HUES48 (cell line): ENCODE measurements at regions not wholly inside any gene's neighbourhood (a gene's known extent, or its start where the extent isn't known, plus 50 kb on each side); places are given as distances from the start of the nearest gene placed in this dataset.

Experiments
- H3K27ac ChIP-seq: one replicate; pipeline ENCODE4 v1.7.0; 2013; ENCODE audit warnings: low read depth, low read length, inconsistent platforms
- H3K27me3 ChIP-seq: 2 replicates; pipeline ENCODE4 v1.6.1; 2013; ENCODE audit warnings: mild to moderate bottlenecking, low read length; ENCODE audit not compliant: control insufficient read depth, insufficient read depth
- H3K36me3 ChIP-seq: 2 replicates; pipeline ENCODE4 v1.6.1; 2013; ENCODE audit warnings: low read length; ENCODE audit not compliant: control insufficient read depth, insufficient read depth
- H3K4me1 ChIP-seq: 2 replicates; pipeline ENCODE4 v1.6.1; 2013; ENCODE audit warnings: mild to moderate bottlenecking, low read length; ENCODE audit not compliant: control insufficient read depth, insufficient read depth
- H3K4me3 ChIP-seq: 2 replicates; pipeline ENCODE4 v1.5.1; 2013; ENCODE audit warnings: mild to moderate bottlenecking, low read depth, low read length
- H3K9ac ChIP-seq: 2 replicates; pipeline ENCODE4 v1.6.1; 2013; ENCODE audit warnings: mild to moderate bottlenecking, low read depth, low read length, moderate library complexity
- H3K9me3 ChIP-seq: 2 replicates; pipeline ENCODE4 v1.6.1; 2013; ENCODE audit warnings: low read length; ENCODE audit not compliant: control insufficient read depth, insufficient read depth

- no peaks in the 10 kb centered on the region for H3K27me3 ChIP-seq
- no peaks in the 10 kb centered on the region for H3K4me1 ChIP-seq
- no peak overlapping the region for H3K27ac ChIP-seq
- no peaks in the 10 kb centered on the region for H3K36me3 ChIP-seq
- no peak overlapping the region for H3K4me3 ChIP-seq
- no peaks in the 10 kb centered on the region for H3K9me3 ChIP-seq
- H3K9ac ChIP-seq = no peak overlapping the region
These were observed 246.2 kb upstream of the MCTP2 start for GRCh38 chr15:93985176-93985575.

- Histone ChIP-seq H3K4me3 (no peak overlapping the region), H3K9ac (no peak overlapping the region), H3K27me3 (no peaks in the 10 kb centered on the region), H3K27ac (no peak overlapping the region), H3K36me3 (no peaks in the 10 kb centered on the region), H3K4me1 (no peaks in the 10 kb centered on the region), H3K9me3 (no peaks in the 10 kb centered on the region)
These were observed 247.8 kb upstream of the MCTP2 start for GRCh38 chr15:93983526-93983925.

- no peak overlapping the region for H3K9ac ChIP-seq
These were observed 249.1 kb upstream of the MCTP2 start for GRCh38 chr15:93982226-93982727.

GRCh38 chr15:93981706-93982105 is 249.7 kb upstream of the MCTP2 start:
- Histone ChIP-seq H3K9ac (no peak overlapping the region), H3K27ac (no peak overlapping the region), H3K4me1 (no peaks in the 10 kb centered on the region), H3K36me3 (no peaks in the 10 kb centered on the region), H3K27me3 (no peaks in the 10 kb centered on the region), H3K4me3 (no peak overlapping the region), H3K9me3 (no peaks in the 10 kb centered on the region)

More at GRCh38 chr15:93982226-93982727, 249.1 kb upstream of the MCTP2 start:
- H3K4me3 ChIP-seq = no peak overlapping the region
- no peak overlapping the region for H3K27ac ChIP-seq
- no peaks in the 10 kb centered on the region for H3K4me1 ChIP-seq
- no peaks in the 10 kb centered on the region for H3K27me3 ChIP-seq
- no peaks in the 10 kb centered on the region for H3K9me3 ChIP-seq
- H3K36me3 ChIP-seq = no peaks in the 10 kb centered on the region

GRCh38 chr15:93980261-93980911 is 251.0 kb upstream of the MCTP2 start:
- H3K9ac ChIP-seq = no peak overlapping the region
- H3K9me3 ChIP-seq = no peaks in the 10 kb centered on the region
- no peaks in the 10 kb centered on the region for H3K27me3 ChIP-seq
- H3K36me3 ChIP-seq = no peaks in the 10 kb centered on the region
- H3K4me1 ChIP-seq = no peaks in the 10 kb centered on the region
- no peak overlapping the region for H3K4me3 ChIP-seq
- no peak overlapping the region for H3K27ac ChIP-seq

- no peaks in the 10 kb centered on the region for H3K36me3 ChIP-seq
- H3K9ac ChIP-seq = no peak overlapping the region
- no peak overlapping the region for H3K4me3 ChIP-seq
- no peaks in the 10 kb centered on the region for H3K9me3 ChIP-seq
- H3K27me3 ChIP-seq = no peaks in the 10 kb centered on the region
- 0 out of 2 replicates have a peak, but pooled peaks cover 2% of the 10 kb centered on the region for H3K4me1 ChIP-seq
- H3K27ac ChIP-seq = no peak overlapping the region
These were observed 256.4 kb upstream of the MCTP2 start for GRCh38 chr15:93974804-93975481.

GRCh38 chr15:93973287-93973686 is 258.1 kb upstream of the MCTP2 start:
- H3K9ac ChIP-seq = no peak overlapping the region
- no peaks in the 10 kb centered on the region for H3K9me3 ChIP-seq
- H3K4me1 ChIP-seq = 0 out of 2 replicates have a peak, but pooled peaks cover 2% of the 10 kb centered on the region
- no peak overlapping the region for H3K4me3 ChIP-seq
- H3K27ac ChIP-seq = no peak overlapping the region
- H3K27me3 ChIP-seq = no peaks in the 10 kb centered on the region
- H3K36me3 ChIP-seq = no peaks in the 10 kb centered on the region

GRCh38 chr15:93968773-93969172 is 262.6 kb upstream of the MCTP2 start:
- Histone ChIP-seq H3K4me3 (no peak overlapping the region), H3K36me3 (no peaks in the 10 kb centered on the region), H3K9ac (no peak overlapping the region), H3K4me1 (no peaks in the 10 kb centered on the region), H3K9me3 (no peaks in the 10 kb centered on the region), H3K27ac (no peak overlapping the region), H3K27me3 (no peaks in the 10 kb centered on the region)

GRCh38 chr15:93965304-93965908 is 266.0 kb upstream of the MCTP2 start:
- Histone ChIP-seq H3K4me1 (no peaks in the 10 kb centered on the region), H3K36me3 (no peaks in the 10 kb centered on the region), H3K9ac (no peak overlapping the region), H3K27me3 (no peaks in the 10 kb centered on the region), H3K27ac (no peak overlapping the region), H3K4me3 (no peak overlapping the region), H3K9me3 (no peaks in the 10 kb centered on the region)

GRCh38 chr15:93954985-93955571 is 276.3 kb upstream of the MCTP2 start:
- Histone ChIP-seq H3K4me3 (no peak overlapping the region), H3K27ac (no peak overlapping the region), H3K27me3 (no peaks in the 10 kb centered on the region), H3K9ac (no peak overlapping the region), H3K36me3 (no peaks in the 10 kb centered on the region), H3K4me1 (no peaks in the 10 kb centered on the region), H3K9me3 (no peaks in the 10 kb centered on the region)

- Histone ChIP-seq H3K9me3 (no peaks in the 10 kb centered on the region), H3K9ac (no peak overlapping the region), H3K4me3 (no peak overlapping the region), H3K27me3 (no peaks in the 10 kb centered on the region), H3K4me1 (no peaks in the 10 kb centered on the region), H3K36me3 (no peaks in the 10 kb centered on the region), H3K27ac (no peak overlapping the region)
These were observed 282.6 kb upstream of the MCTP2 start for GRCh38 chr15:93948726-93949125.
